ENCODE measurements at regions not wholly inside any gene's neighbourhood (a gene's known extent, or its start where the extent isn't known, plus 50 kb on each side); places are given as distances from the start of the nearest gene placed in this dataset.

GRCh38 chr5:45037927-45038326 lies 229.2 kb downstream of the MRPS30 start:
- Histone ChIP-seq H3K4me3 (no peak overlapping the region), H3K27me3 (ENCODE audit: low read depth) (no peaks in the 10 kb centered on the region), H3K4me1 (peaks cover 3% of the 10 kb centered on the region; the same call in 1 of the 2 replicates), H3K36me3 (replicated peaks) (no peaks in the 10 kb centered on the region), H3K9me3 (no peaks in the 10 kb centered on the region)
- in situ Hi-C loops (cut with MboI; ENCODE audit: low sequenced_read_pairs): no loop called here
- peak in 1 of 2 experiments; percentile 1 for DNase-seq (ENCODE audit: low spot score in 2 of 2)

DNA sequence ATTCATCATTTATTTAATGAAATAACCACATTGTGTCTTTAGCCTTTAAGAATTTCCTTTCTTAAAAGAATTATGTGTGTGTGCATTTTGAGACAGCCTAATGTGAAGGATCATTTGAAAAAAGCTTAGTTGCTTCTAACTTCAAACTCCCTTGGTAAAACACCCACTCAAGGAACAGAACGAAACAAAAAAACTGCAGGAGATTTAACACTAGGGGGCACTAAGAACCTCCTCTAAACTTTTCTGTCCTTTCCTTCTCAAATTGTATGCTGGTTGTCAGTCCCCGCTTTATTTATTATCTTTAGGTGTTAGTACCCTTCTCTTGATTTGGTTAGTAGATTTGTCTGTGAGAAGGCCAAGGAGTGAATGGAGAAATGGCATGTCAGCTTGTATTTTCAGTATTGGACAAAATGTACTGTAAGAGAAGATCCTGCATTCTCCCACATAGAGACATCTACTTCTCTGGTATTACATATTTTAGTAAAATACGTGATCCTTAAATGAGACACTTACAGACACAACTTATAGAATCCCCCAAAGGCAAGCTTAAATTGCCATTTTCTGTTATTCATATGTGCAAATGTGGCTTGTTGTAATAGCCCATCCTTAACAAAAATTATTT lies 229.7 kb downstream of the MRPS30 start:
- Histone ChIP-seq H3K36me3 (replicated peaks) (no peaks in the 10 kb centered on the region), H3K9me3 (no peaks in the 10 kb centered on the region), H3K4me3 (no peak overlapping the region), H3K4me1 (peaks cover 3% of the 10 kb centered on the region; the same call in 1 of the 2 replicates), H3K27me3 (ENCODE audit: low read depth) (no peaks in the 10 kb centered on the region)
- in situ Hi-C loops (cut with MboI; ENCODE audit: low sequenced_read_pairs): no loop called here
- DNase-seq (ENCODE audit: low spot score in 2 of 2): peak; percentile 10 to 60

DNA sequence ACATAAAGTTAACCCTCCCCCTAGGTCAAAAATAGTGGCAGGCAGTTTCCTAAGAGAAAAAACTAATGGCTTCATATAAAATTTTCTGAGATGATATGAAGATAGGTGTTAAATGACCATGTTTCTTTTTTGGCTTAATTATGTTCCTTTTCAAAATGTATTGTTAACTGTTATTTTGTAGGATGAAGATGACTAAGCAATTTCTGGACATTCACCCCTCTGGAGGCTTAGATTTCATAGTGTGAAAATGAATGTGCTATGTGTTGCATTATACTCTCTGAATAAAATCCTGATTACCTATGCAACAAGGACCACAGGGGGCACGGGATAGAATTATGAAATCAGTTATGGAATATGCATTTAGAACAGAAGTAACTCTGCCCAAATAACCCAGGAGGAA lies 233.5 kb downstream of the MRPS30 start:
- in situ Hi-C loops (cut with MboI; ENCODE audit: low sequenced_read_pairs): no loop called here
- H3K4me1 ChIP-seq: peaks cover 3% of the 10 kb centered on the region; the same call in 1 of the 2 replicates
- H3K4me3 ChIP-seq: no peak overlapping the region

GRCh38 chr5:45057564-45057963 lies 248.8 kb downstream of the MRPS30 start:
- peak in 1 of 2 experiments; percentile 27 for DNase-seq (ENCODE audit: low spot score in 2 of 2)
- H3K9me3 ChIP-seq: no peaks in the 10 kb centered on the region
- no peaks in the 10 kb centered on the region for H3K36me3 ChIP-seq (replicated peaks)
- in situ Hi-C loops (cut with MboI; ENCODE audit: low sequenced_read_pairs): no loop called here
- no peaks in the 10 kb centered on the region for H3K27me3 ChIP-seq (ENCODE audit: low read depth)
- H3K4me1 ChIP-seq: peaks cover 18% of the 10 kb centered on the region
- H3K4me3 ChIP-seq: no peak overlapping the region

More for the DNA sequence above, 233.5 kb downstream of the MRPS30 start:
- Histone ChIP-seq H3K9me3 (no peaks in the 10 kb centered on the region), H3K27me3 (ENCODE audit: low read depth) (no peaks in the 10 kb centered on the region), H3K36me3 (replicated peaks) (no peaks in the 10 kb centered on the region)
- no peak for DNase-seq (ENCODE audit: low spot score in 2 of 2)

DNA sequence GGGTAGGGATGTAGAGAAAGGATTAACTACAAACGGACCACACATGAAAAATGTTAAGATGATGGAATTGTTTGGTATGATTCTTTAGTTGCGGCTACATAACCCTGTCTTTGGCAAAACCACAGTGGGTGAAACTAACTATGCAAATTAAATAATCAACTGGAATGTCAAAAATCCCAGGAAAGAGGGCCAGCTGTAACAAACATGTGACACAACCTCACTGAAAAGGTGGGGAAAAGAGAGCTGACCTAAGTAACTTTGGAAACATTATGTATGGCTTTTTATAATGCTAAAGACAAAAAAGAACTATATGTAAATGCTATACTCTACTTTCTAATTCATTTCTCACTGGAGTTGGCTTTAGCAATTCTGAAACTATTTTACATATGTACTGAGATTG lies 252.0 kb downstream of the MRPS30 start:
- Histone ChIP-seq H3K4me3 (no peak overlapping the region), H3K4me1 (peaks cover 18% of the 10 kb centered on the region), H3K9me3 (no peaks in the 10 kb centered on the region), H3K36me3 (replicated peaks) (no peaks in the 10 kb centered on the region), H3K27me3 (ENCODE audit: low read depth) (no peaks in the 10 kb centered on the region)
- DNase-seq (ENCODE audit: low spot score in 2 of 2): peak in 1 of 2 experiments; percentile 45
- in situ Hi-C loops (cut with MboI; ENCODE audit: low sequenced_read_pairs): no loop called here

DNA sequence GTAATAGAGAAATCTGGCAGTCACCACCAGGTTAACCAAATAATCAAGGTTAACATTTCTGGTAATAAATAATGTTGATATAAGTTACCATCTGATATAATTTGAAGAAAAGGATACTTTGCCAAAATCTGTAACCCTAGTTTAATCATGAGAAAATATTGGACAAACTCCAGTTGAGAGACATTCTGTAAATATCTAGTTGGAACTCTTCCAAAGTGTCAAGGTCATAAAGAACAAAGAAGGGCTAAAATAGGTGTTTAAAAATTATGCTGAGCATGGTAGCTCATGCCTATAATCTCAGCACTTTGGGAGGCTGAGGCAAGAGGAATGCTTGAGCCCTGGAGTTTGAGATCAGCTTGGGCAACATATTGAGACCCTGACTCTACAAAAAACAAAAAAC lies 253.3 kb downstream of the MRPS30 start:
- Histone ChIP-seq H3K4me3 (no peak overlapping the region), H3K36me3 (replicated peaks) (no peaks in the 10 kb centered on the region), H3K27me3 (ENCODE audit: low read depth) (no peaks in the 10 kb centered on the region), H3K4me1 (peaks cover 16% of the 10 kb centered on the region), H3K9me3 (no peaks in the 10 kb centered on the region)
- in situ Hi-C loops (cut with MboI; ENCODE audit: low sequenced_read_pairs): no loop called here
- no peak for DNase-seq (ENCODE audit: low spot score in 2 of 2)

DNA sequence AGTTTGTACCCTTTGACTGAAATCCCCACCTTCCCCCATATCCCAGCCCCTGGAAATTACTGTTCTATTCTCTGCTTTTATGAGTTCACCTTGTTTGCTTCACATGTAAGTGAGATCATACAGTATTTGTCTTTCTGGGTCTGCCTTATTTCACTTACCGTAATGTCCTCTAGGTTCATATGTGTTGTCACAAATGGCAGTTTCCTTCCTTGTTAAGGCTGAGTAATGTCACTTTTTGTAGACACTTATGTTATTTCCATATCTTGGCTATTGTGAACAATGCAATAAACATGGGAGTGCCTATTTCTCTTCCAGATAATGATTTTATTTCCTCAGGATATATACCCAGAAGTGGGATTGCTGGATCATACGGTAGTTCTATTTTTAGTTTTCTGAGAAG lies 272.3 kb downstream of the MRPS30 start:
- Histone ChIP-seq H3K9me3 (no peaks in the 10 kb centered on the region), H3K27me3 (ENCODE audit: low read depth) (no peaks in the 10 kb centered on the region), H3K4me1 (no peaks in the 10 kb centered on the region), H3K36me3 (replicated peaks) (no peaks in the 10 kb centered on the region), H3K4me3 (no peak overlapping the region)
- in situ Hi-C loops (cut with MboI; ENCODE audit: low sequenced_read_pairs): no loop called here
- no peak for DNase-seq (ENCODE audit: low spot score in 2 of 2)

GRCh38 chr5:45089870-45090269 lies 281.1 kb downstream of the MRPS30 start:
- no peaks in the 10 kb centered on the region for H3K9me3 ChIP-seq
- no peaks in the 10 kb centered on the region for H3K4me1 ChIP-seq
- DNase-seq (ENCODE audit: low spot score in 2 of 2): no peak
- no peak overlapping the region for H3K4me3 ChIP-seq
- in situ Hi-C loops (cut with MboI; ENCODE audit: low sequenced_read_pairs): no loop called here
- no peaks in the 10 kb centered on the region for H3K27me3 ChIP-seq (ENCODE audit: low read depth)
- H3K36me3 ChIP-seq (replicated peaks): no peaks in the 10 kb centered on the region

DNA sequence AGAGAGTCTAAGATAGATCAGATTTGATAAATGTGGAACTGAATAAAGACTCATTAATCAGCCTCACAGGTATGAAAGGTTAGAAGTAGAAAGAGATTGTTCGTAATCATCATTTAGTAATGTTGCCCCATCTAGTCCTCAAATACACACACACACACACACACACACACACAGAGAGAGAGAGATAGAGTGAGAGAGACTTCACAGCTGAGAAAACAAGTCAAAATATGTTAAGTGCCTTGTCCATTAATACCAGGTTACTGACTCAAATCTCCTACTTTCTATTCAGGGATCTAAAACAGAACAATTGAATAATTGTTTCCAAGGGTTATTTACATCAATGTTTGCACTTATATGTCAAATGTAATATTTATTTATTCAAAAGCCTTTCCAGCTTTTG lies 284.6 kb downstream of the MRPS30 start:
- DNase-seq (ENCODE audit: low spot score in 2 of 2): no peak
- Histone ChIP-seq H3K4me3 (no peak overlapping the region), H3K9me3 (no peaks in the 10 kb centered on the region), H3K4me1 (no peaks in the 10 kb centered on the region), H3K27me3 (ENCODE audit: low read depth) (no peaks in the 10 kb centered on the region), H3K36me3 (replicated peaks) (no peaks in the 10 kb centered on the region)
- in situ Hi-C loops (cut with MboI; ENCODE audit: low sequenced_read_pairs): no loop called here

DNA sequence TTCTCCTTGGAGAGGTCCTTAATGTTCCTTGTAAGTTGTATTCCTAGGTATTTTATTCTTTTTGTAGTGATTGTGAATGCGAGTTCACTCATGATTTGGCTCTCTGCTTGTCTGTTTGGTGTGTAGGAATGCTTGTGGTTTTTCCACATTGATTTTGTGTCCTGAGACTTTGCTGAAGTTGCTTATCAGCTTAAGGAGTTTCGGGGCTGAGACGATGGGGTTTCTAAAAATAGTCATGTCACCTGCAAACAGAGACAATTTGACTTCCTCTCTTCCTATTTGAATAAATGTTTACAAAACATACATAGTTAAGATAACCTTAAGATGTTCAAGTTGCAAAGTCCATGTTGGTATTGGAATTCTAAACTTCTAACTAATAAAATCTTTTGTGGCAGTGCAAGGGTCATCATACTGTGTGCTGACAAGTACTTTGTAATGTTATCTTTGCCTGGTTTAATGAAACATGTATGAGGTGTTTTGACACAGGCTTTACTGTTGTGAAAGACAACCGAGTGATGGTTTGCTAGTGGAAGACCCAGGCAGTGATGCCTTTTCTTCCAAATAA lies 286.2 kb downstream of the MRPS30 start:
- no peak for DNase-seq (ENCODE audit: low spot score in 2 of 2)
- Histone ChIP-seq H3K4me1 (no peaks in the 10 kb centered on the region), H3K4me3 (no peak overlapping the region), H3K36me3 (replicated peaks) (no peaks in the 10 kb centered on the region), H3K9me3 (no peaks in the 10 kb centered on the region), H3K27me3 (ENCODE audit: low read depth) (no peaks in the 10 kb centered on the region)
- in situ Hi-C loops (cut with MboI; ENCODE audit: low sequenced_read_pairs): no loop called here

- in situ Hi-C loops (cut with MboI; ENCODE audit: low sequenced_read_pairs): no loop called here
These were observed 289.7 kb downstream of the MRPS30 start for GRCh38 chr5:45098483-45098882.

GRCh38 chr5:45101146-45101545 lies 292.4 kb downstream of the MRPS30 start:
- no peak for DNase-seq (ENCODE audit: low spot score in 2 of 2)
- in situ Hi-C loops (cut with MboI; ENCODE audit: low sequenced_read_pairs): no loop called here

More at GRCh38 chr5:45098483-45098882, 289.7 kb downstream of the MRPS30 start:
- H3K4me3 ChIP-seq: no peak overlapping the region
- H3K4me1 ChIP-seq: no peaks in the 10 kb centered on the region
- H3K9me3 ChIP-seq: no peaks in the 10 kb centered on the region
- no peak for DNase-seq (ENCODE audit: low spot score in 2 of 2)
- H3K27me3 ChIP-seq (ENCODE audit: low read depth): no peaks in the 10 kb centered on the region
- no peaks in the 10 kb centered on the region for H3K36me3 ChIP-seq (replicated peaks)

GRCh38 chr5:45105491-45105994 lies 296.8 kb downstream of the MRPS30 start:
- H3K36me3 ChIP-seq (replicated peaks): no peaks in the 10 kb centered on the region
- in situ Hi-C loops (cut with MboI; ENCODE audit: low sequenced_read_pairs): no loop called here

More at GRCh38 chr5:45101146-45101545, 292.4 kb downstream of the MRPS30 start:
- no peaks in the 10 kb centered on the region for H3K4me1 ChIP-seq
- H3K36me3 ChIP-seq (replicated peaks): no peaks in the 10 kb centered on the region
- no peaks in the 10 kb centered on the region for H3K27me3 ChIP-seq (ENCODE audit: low read depth)
- no peak overlapping the region for H3K4me3 ChIP-seq
- no peaks in the 10 kb centered on the region for H3K9me3 ChIP-seq

GRCh38 chr5:45109062-45109461 lies 300.3 kb downstream of the MRPS30 start:
- Histone ChIP-seq H3K27me3 (ENCODE audit: low read depth) (no peaks in the 10 kb centered on the region), H3K9me3 (no peaks in the 10 kb centered on the region), H3K36me3 (replicated peaks) (no peaks in the 10 kb centered on the region), H3K4me1 (peaks cover 14% of the 10 kb centered on the region), H3K4me3 (no peak overlapping the region)
- in situ Hi-C loops (cut with MboI; ENCODE audit: low sequenced_read_pairs): no loop called here
- no peak for DNase-seq (ENCODE audit: low spot score in 2 of 2)

More at GRCh38 chr5:45105491-45105994, 296.8 kb downstream of the MRPS30 start:
- Histone ChIP-seq H3K4me3 (no peak overlapping the region), H3K9me3 (no peaks in the 10 kb centered on the region), H3K4me1 (peaks cover 7% of the 10 kb centered on the region), H3K27me3 (ENCODE audit: low read depth) (no peaks in the 10 kb centered on the region)
- DNase-seq (ENCODE audit: low spot score in 2 of 2): no peak

Measured in HAP-1 (cell line).